H1 (cell line): ENCODE measurements at regions not wholly inside any gene's neighbourhood (a gene's known extent, or its start where the extent isn't known, plus 50 kb on each side); places are given as distances from the start of the nearest gene placed in this dataset.

Experiments used
- CTCF ChIA-PET: fragments of 300-600 bp; sonication (Branson Sonifier 250); formaldehyde crosslinking; loops from one replicate; lab custom pipeline; 2021; ENCODE audit not compliant: partially characterized antibody; lab: Charles Lee
- POLR2A ChIA-PET: fragments of 300-600 bp; sonication (Branson Sonifier 250); formaldehyde crosslinking; loops from one replicate; lab custom pipeline; 2021; ENCODE audit warnings: inconsistent platforms; ENCODE audit not compliant: partially characterized antibody; lab: Charles Lee
- DNase-seq, 2 experiments: peaks; one replicate each; pipeline versions ENCODE4 v3.0.0 to v3.0.0-alpha.2; 2010 to 2022; ENCODE audit warnings: low spot score in 2 of 2, low read depth in 1 of 2, mixed read lengths in 1 of 2
- FAIRE-seq: peaks from 2 replicates; lab custom pipeline; 2011; peaks lifted over from hg19 to GRCh38; lab: Jason Lieb, UNC
- H2AFZ ChIP-seq: 2 replicates; pipeline ENCODE4 v1.8.1; 2012; ENCODE audit warnings: low read length, inconsistent platforms
- H2AK5ac ChIP-seq: 2 replicates; pipeline ENCODE4 v1.6.1; 2013; ENCODE audit warnings: low read depth, low read length
- H2BK120ac ChIP-seq: replicated peaks from 2 replicates; pipeline ENCODE3; 2013; ENCODE audit warnings: low read depth, low read length, inconsistent platforms
- H2BK12ac ChIP-seq: 2 replicates; pipeline ENCODE4 v1.6.1; 2013; ENCODE audit warnings: low read depth, low read length
- H2BK15ac ChIP-seq: 2 replicates; pipeline ENCODE4 v1.6.1; 2013; ENCODE audit warnings: low read length
- H2BK20ac ChIP-seq: 2 replicates; pipeline ENCODE4 v1.6.1; 2013; ENCODE audit warnings: low read length
- H2BK5ac ChIP-seq: 2 replicates; pipeline ENCODE4 v1.6.1; 2013; ENCODE audit warnings: low read depth, low read length
- H3K14ac ChIP-seq: 2 replicates; pipeline ENCODE4 v1.6.1; 2013; ENCODE audit warnings: inconsistent platforms; ENCODE audit not compliant: insufficient read length
- H3K18ac ChIP-seq: 2 replicates; pipeline ENCODE4 v1.6.1; 2013; ENCODE audit warnings: low read length; ENCODE audit errors: extremely low read depth
- H3K23ac ChIP-seq: 2 replicates; pipeline ENCODE4 v1.6.1; 2013; ENCODE audit warnings: inconsistent platforms; ENCODE audit not compliant: insufficient read length
- H3K23me2 ChIP-seq: 2 replicates; pipeline ENCODE4 v1.6.1; 2013; ENCODE audit warnings: low read depth, low read length
- H3K27ac ChIP-seq: 2 replicates; pipeline ENCODE4 v1.6.1; 2011; ENCODE audit warnings: low read depth, low read length, inconsistent platforms
- H3K27me3 ChIP-seq, 4 experiments: replicated peaks in 1 of 4; 1 replicate in 1 of 4; 2 replicates in 3 of 4; pipeline versions ENCODE4 v1.6.1 to v1.8.1; 2011 to 2013; ENCODE audit warnings: low read length in 3 of 4, mild to moderate bottlenecking in 3 of 4, inconsistent platforms in 2 of 4, mixed read lengths in 2 of 4, moderate library complexity in 1 of 4; ENCODE audit not compliant: control insufficient read depth in 3 of 4, insufficient read depth in 3 of 4; ENCODE audit errors: extremely low read depth in 1 of 4
- H3K36me3 ChIP-seq, 4 experiments: 2 replicates each; pipeline versions ENCODE4 v1.6.1 to v1.8.1; 2011 to 2013; ENCODE audit warnings: mild to moderate bottlenecking in 4 of 4, low read length in 3 of 4, moderate library complexity in 2 of 4, control low read depth in 1 of 4, inconsistent platforms in 1 of 4; ENCODE audit not compliant: insufficient read depth in 4 of 4, control insufficient read depth in 2 of 4
- H3K4ac ChIP-seq: replicated peaks from 2 replicates; pipeline ENCODE3; 2013; ENCODE audit warnings: low read length, low read depth, mixed read lengths, inconsistent platforms; ENCODE audit not compliant: insufficient read length
- H3K4me1 ChIP-seq, 4 experiments: replicated peaks in 1 of 4; 1 replicate in 1 of 4; 2 replicates in 3 of 4; pipeline versions ENCODE4 v1.6.1 to v1.8.1; 2011 to 2013; ENCODE audit warnings: low read length in 3 of 4, inconsistent platforms in 2 of 4, mixed read lengths in 1 of 4; ENCODE audit not compliant: insufficient read depth in 4 of 4, control insufficient read depth in 3 of 4
- H3K4me2 ChIP-seq, 2 experiments: 2 replicates each; pipeline versions ENCODE4 v1.6.1 to v1.8.1; 2011 to 2013; ENCODE audit warnings: low read depth in 2 of 2, low read length in 2 of 2, control low read depth in 1 of 2, inconsistent platforms in 1 of 2, mild to moderate bottlenecking in 1 of 2; ENCODE audit not compliant: insufficient read depth in 1 of 2
- H3K4me3 ChIP-seq, 4 experiments: fragments of 200-600, 300-600 bp in 1 of 4; sonication (generic), shearing (Covaris generic), sonication (Bioruptor Twin) in 1 of 4; 2 replicates each; pipeline versions ENCODE4 v1.5.1 to v1.8.1; 2011 to 2016; ENCODE audit warnings: low read length in 4 of 4, low read depth in 3 of 4, control low read depth in 2 of 4, inconsistent platforms in 2 of 4, mild to moderate bottlenecking in 2 of 4, mixed read lengths in 1 of 4, moderate library complexity in 1 of 4; ENCODE audit not compliant: insufficient read depth in 2 of 4; ENCODE audit errors: extremely low read depth in 1 of 4
- H3K56ac ChIP-seq: replicated peaks from 2 replicates; pipeline ENCODE3; 2013; ENCODE audit warnings: low read depth, mild to moderate bottlenecking, mixed read lengths, low read length, inconsistent platforms; ENCODE audit not compliant: insufficient read length
- H3K79me1 ChIP-seq: 2 replicates; pipeline ENCODE4 v1.6.1; 2013; ENCODE audit warnings: low read depth, low read length, control low read depth
- H3K79me2 ChIP-seq, 2 experiments: 2 replicates each; pipeline versions ENCODE4 v1.6.1 to v1.8.1; 2012 to 2013; ENCODE audit warnings: low read length in 2 of 2, mild to moderate bottlenecking in 2 of 2, inconsistent platforms in 1 of 2; ENCODE audit not compliant: insufficient read depth in 2 of 2, control insufficient read depth in 1 of 2
- H3K9ac ChIP-seq, 4 experiments: replicated peaks in 1 of 4; 1 replicate in 1 of 4; 2 replicates in 3 of 4; pipeline versions ENCODE4 v1.6.1 to v1.8.1; 2011 to 2013; ENCODE audit warnings: low read depth in 3 of 4, low read length in 3 of 4, control low read depth in 2 of 4, mild to moderate bottlenecking in 2 of 4, moderate library complexity in 2 of 4, inconsistent platforms in 1 of 4; ENCODE audit errors: extremely low read depth in 1 of 4
- H3K9me3 ChIP-seq, 2 experiments: 2 replicates each; pipeline versions ENCODE4 v1.6.1 to v1.8.1; 2012 to 2013; ENCODE audit warnings: mild to moderate bottlenecking in 2 of 2, moderate library complexity in 2 of 2, control low read depth in 1 of 2, inconsistent platforms in 1 of 2, low read depth in 1 of 2, low read length in 1 of 2, mixed read lengths in 1 of 2; ENCODE audit not compliant: insufficient read depth in 2 of 2
- H4K20me1 ChIP-seq, 2 experiments: replicated peaks in 1 of 2; 2 replicates each; pipeline versions ENCODE3 to v1.8.1; 2011 to 2013; ENCODE audit warnings: inconsistent platforms in 2 of 2, low read length in 2 of 2, mild to moderate bottlenecking in 1 of 2; ENCODE audit not compliant: insufficient read depth in 2 of 2, control insufficient read depth in 1 of 2
- H4K5ac ChIP-seq: 2 replicates; pipeline ENCODE4 v1.6.1; 2013; ENCODE audit warnings: low read length, low read depth, mixed read lengths, inconsistent platforms; ENCODE audit not compliant: insufficient read length
- H4K8ac ChIP-seq: 2 replicates; pipeline ENCODE4 v1.8.0; 2013; ENCODE audit warnings: mild to moderate bottlenecking, moderate library complexity, low read length, inconsistent platforms; ENCODE audit not compliant: insufficient read depth; ENCODE audit errors: extremely low read depth
- H4K91ac ChIP-seq: replicated peaks from 2 replicates; pipeline ENCODE3; 2013; ENCODE audit warnings: low read length, mixed read lengths, inconsistent platforms; ENCODE audit not compliant: insufficient read length
- CTBP2 ChIP-seq: IDR thresholded peaks from 2 replicates; pipeline ENCODE4 v1.7.0; 2011; ENCODE audit warnings: borderline replicate concordance, mild to moderate bottlenecking, moderate library complexity, mixed read lengths, low read length; ENCODE audit not compliant: insufficient read depth, insufficient read length
- GABPA ChIP-seq: IDR thresholded peaks from 2 replicates; pipeline ENCODE4 v1.6.1; 2011; ENCODE audit warnings: mild to moderate bottlenecking, low read length, moderate library complexity, borderline replicate concordance; ENCODE audit not compliant: insufficient read depth
- TCF12 ChIP-seq: IDR thresholded peaks from 2 replicates; pipeline ENCODE4 v1.6.1; 2011; ENCODE audit warnings: low read depth, mild to moderate bottlenecking, low read length
- WGBS, 2 experiments: shearing (Covaris generic) in 1 of 2; methylation state at CpG; one replicate each; pipeline versions ENCODE4 v1.1.6 to v1.1.7; 2013 to 2015; ENCODE audit warnings: low lambda C conversion rate in 2 of 2, mixed read lengths in 2 of 2, inconsistent platforms in 1 of 2, low coverage in 1 of 2, missing lambda C conversion rate in 1 of 2; ENCODE audit not compliant: insufficient replicate concordance in 2 of 2, insufficient coverage in 1 of 2, insufficient read length in 1 of 2; ENCODE audit errors: extremely low coverage in 1 of 2, missing lambda C conversion rate in 1 of 2; 5-methylcytosine and 5-hydroxymethylcytosine counted together

- Histone ChIP-seq H3K56ac (no peak overlapping the region), H2BK5ac (no peak overlapping the region), H2BK20ac (no peak overlapping the region), H3K4me3 (no peak overlapping the region), H4K91ac (no peak overlapping the region), H3K23ac (no peak overlapping the region), H3K4me1 (no peaks in the 10 kb centered on the region), H3K79me2 (no peaks in the 10 kb centered on the region), H2BK120ac (no peak overlapping the region), H3K18ac (no peak overlapping the region), H3K4me2 (no peak overlapping the region), H4K5ac (no peak overlapping the region), H2BK12ac (no peak overlapping the region), H4K8ac (no peak overlapping the region), H2AFZ (no peak overlapping the region), H3K36me3 (no peaks in the 10 kb centered on the region), H4K20me1 (no peaks in the 10 kb centered on the region), H2BK15ac (no peak overlapping the region), H3K9ac (no peak overlapping the region), H3K4ac (no peak overlapping the region), H3K79me1 (no peaks in the 10 kb centered on the region), H3K9me3 (no peaks in the 10 kb centered on the region), H3K27me3 (no peaks in the 10 kb centered on the region), H3K27ac (no peak overlapping the region), H2AK5ac (no peak overlapping the region), H3K23me2 (no peaks in the 10 kb centered on the region; the same call in 1 of the 2 replicates), H3K14ac (no peak overlapping the region)
- FAIRE-seq = no peak
- CTCF ChIA-PET = no interaction called here
- DNase-seq = no peak
- 73% methylated on average over 1 of the region's 1 CpG; no CpG with 5 or more reads in 1 of the 2 experiments for WGBS, 2 experiments
- TF ChIP-seq TCF12 (no peak), GABPA (no peak), CTBP2 (no peak)
- POLR2A ChIA-PET = no interaction called here
Measured at GRCh38 chr2:18966131-18966530, 376.8 kb upstream of the NT5C1B start.
